Liver (tissue), 8 donors: ENCODE measurements at regions not wholly inside any gene's neighbourhood (a gene's known extent, or its start where the extent isn't known, plus 50 kb on each side); places are given as distances from the start of the nearest gene placed in this dataset.

Source experiments
- DNase-seq: peaks from one replicate; pipeline ENCODE4 v3.0.0-alpha.2; 2017; ENCODE audit warnings: low spot score
- H3K27ac ChIP-seq, 2 donors: one replicate each; pipeline ENCODE4 v1.7.0; 2013; ENCODE audit warnings: inconsistent platforms in 2 of 2, low read length in 2 of 2, control low read depth in 1 of 2, low read depth in 1 of 2, mild to moderate bottlenecking in 1 of 2
- H3K27me3 ChIP-seq, 4 donors: one replicate each; pipeline versions ENCODE4 v1.6.1 to v1.7.0; 2013; ENCODE audit warnings: low read length in 3 of 4, inconsistent platforms in 1 of 4, mild to moderate bottlenecking in 1 of 4, moderate library complexity in 1 of 4; ENCODE audit not compliant: control insufficient read depth in 4 of 4, insufficient read depth in 4 of 4
- H3K36me3 ChIP-seq, 4 donors: one replicate each; pipeline versions ENCODE4 v1.6.1 to v1.7.0; 2013; ENCODE audit warnings: low read length in 3 of 4, mild to moderate bottlenecking in 3 of 4, low read depth in 1 of 4, moderate library complexity in 1 of 4; ENCODE audit not compliant: control insufficient read depth in 4 of 4, insufficient read depth in 3 of 4
- H3K4me1 ChIP-seq, 4 donors: one replicate each; pipeline versions ENCODE4 v1.6.1 to v1.7.0; 2013; ENCODE audit warnings: low read length in 3 of 4, mild to moderate bottlenecking in 3 of 4, moderate library complexity in 1 of 4; ENCODE audit not compliant: control insufficient read depth in 4 of 4, insufficient read depth in 4 of 4
- H3K4me3 ChIP-seq, 3 donors: one replicate each; pipeline versions ENCODE4 v1.6.1 to v1.7.0; 2013; ENCODE audit warnings: low read length in 3 of 3, control low read depth in 1 of 3, low read depth in 1 of 3, mild to moderate bottlenecking in 1 of 3
- H3K9ac ChIP-seq, 2 donors: one replicate each; pipeline ENCODE4 v1.7.0; 2013; ENCODE audit warnings: low read length in 2 of 2, mild to moderate bottlenecking in 2 of 2, moderate library complexity in 2 of 2, control low read depth in 1 of 2, low read depth in 1 of 2
- H3K9me3 ChIP-seq, 4 donors: one replicate each; pipeline versions ENCODE4 v1.6.1 to v1.7.0; 2013; ENCODE audit warnings: low read length in 3 of 4; ENCODE audit not compliant: control insufficient read depth in 4 of 4
- EGR1 ChIP-seq, 2 donors: IDR thresholded peaks; 2 replicates each; pipeline ENCODE4 v1.6.1; 2016 to 2018; ENCODE audit warnings: antibody characterized with exemption in 2 of 2, low read depth in 2 of 2
- FOXA2 ChIP-seq: IDR thresholded peaks from 2 replicates; pipeline ENCODE4 v1.6.1; 2016; ENCODE audit warnings: antibody characterized with exemption
- HNF4A ChIP-seq, 2 donors: conservative IDR thresholded peaks; 2 replicates each; pipeline ENCODE4 v1.6.1; 2016; ENCODE audit warnings: antibody characterized with exemption in 2 of 2, mild to moderate bottlenecking in 2 of 2
- HNF4G ChIP-seq: IDR thresholded peaks from 2 replicates; pipeline ENCODE4 v1.6.1; 2016; ENCODE audit warnings: antibody characterized with exemption
- JUND ChIP-seq, 2 donors: IDR thresholded peaks; 2 replicates each; pipeline ENCODE4 v1.6.1; 2016; ENCODE audit warnings: antibody characterized with exemption in 2 of 2
- NR2F2 ChIP-seq: IDR thresholded peaks from 2 replicates; pipeline ENCODE4 v1.6.1; 2016; ENCODE audit warnings: antibody characterized with exemption
- RXRA ChIP-seq, 2 donors: IDR thresholded peaks; 2 replicates each; pipeline ENCODE4 v1.6.1; 2017 to 2018; ENCODE audit warnings: antibody characterized with exemption in 2 of 2, mild to moderate bottlenecking in 1 of 2
- TAF1 ChIP-seq: conservative IDR thresholded peaks from 2 replicates; pipeline ENCODE4 v1.6.1; 2016; ENCODE audit warnings: antibody characterized with exemption, mild to moderate bottlenecking
- YY1 ChIP-seq: IDR thresholded peaks from 2 replicates; pipeline ENCODE4 v1.6.1; 2016; ENCODE audit warnings: antibody characterized with exemption, mild to moderate bottlenecking
- WGBS: extraction: QIAGEN DNeasy Blood & Tissue Kit; methylation state at CpG from one replicate; pipeline ENCODE4 v1.1.7; 2013; 5-methylcytosine and 5-hydroxymethylcytosine counted together
- TF ChIP-seq, protein P1 (sequence below): IDR thresholded peaks from 2 replicates; pipeline ENCODE4 v1.6.1; 2016; ENCODE audit warnings: antibody characterized with exemption
- TF ChIP-seq, protein P2 (sequence below): fragments of 150-350 bp; IDR thresholded peaks from 2 replicates; pipeline ENCODE4 v1.5.1; 2017; ENCODE audit warnings: improper control_type of control experiment, low read depth, low read length; ENCODE audit not compliant: missing input control
- TF ChIP-seq, protein P3 (sequence below): IDR thresholded peaks from 2 replicates; pipeline ENCODE4 v1.6.1; 2016; ENCODE audit warnings: antibody characterized with exemption
- TF ChIP-seq, protein P4 (sequence below): IDR thresholded peaks from 2 replicates; pipeline ENCODE4 v1.6.1; 2016; ENCODE audit warnings: antibody characterized with exemption
- TF ChIP-seq, protein P5 (sequence below): IDR thresholded peaks from 2 replicates; pipeline ENCODE4 v1.6.1; 2016; ENCODE audit warnings: antibody characterized with exemption, mild to moderate bottlenecking
- donor health status: healthy.
- donor health status: healthy.
- donor health status: healthy.
- donor health status: healthy.
- donor health status: healthy.

DNA sequence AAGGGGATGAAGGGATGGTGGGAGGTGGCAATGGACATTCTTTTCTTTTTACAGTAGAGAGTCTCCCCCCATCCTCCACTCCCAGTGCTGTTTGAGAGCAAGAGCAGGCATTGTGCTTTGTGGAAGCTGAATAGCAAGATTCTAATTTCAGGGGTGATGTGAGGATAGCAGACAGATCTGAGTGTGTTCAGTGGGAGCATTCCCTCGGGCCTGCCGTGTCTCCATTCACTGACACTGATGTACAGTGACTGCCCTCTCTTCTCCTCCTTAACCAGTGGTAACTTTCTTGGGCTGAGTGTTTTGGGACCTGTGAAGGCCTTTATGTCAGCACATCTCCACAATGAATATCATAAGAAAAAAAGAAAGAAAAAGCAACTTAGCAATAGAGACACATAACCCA lies 396.6 kb upstream of the RPS6KA3 start:
- WGBS = 91% methylated on average over 2 of the region's 2 CpGs

DNA sequence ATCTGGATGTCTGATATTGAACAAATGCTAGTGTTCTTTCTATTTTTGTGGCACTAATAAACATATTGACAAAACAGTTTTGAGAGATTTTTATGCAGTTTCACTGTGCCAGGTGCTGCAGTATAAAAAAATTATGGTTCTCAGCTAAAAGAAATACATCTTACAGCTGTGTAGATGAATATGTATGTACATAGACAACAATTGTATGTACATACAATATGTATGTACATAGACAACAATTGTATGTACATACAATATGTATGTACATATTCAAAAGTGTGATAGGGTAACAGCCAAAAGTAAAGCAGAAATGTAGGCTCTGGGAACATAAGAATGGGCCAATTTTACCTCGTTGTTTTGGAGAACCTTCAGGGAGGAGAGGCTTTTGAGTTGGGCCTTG lies 390.0 kb upstream of the RPS6KA3 start:
- no peaks in the 10 kb centered on the region for H3K36me3 ChIP-seq
- H3K27me3 ChIP-seq = no peaks in the 10 kb centered on the region
- H3K4me1 ChIP-seq = no peaks in the 10 kb centered on the region
- no peak overlapping the region for H3K4me3 ChIP-seq
- H3K27ac ChIP-seq = no peak overlapping the region
- no peaks in the 10 kb centered on the region for H3K9me3 ChIP-seq
- no peak for DNase-seq
- H3K9ac ChIP-seq = no peak overlapping the region
- 85% methylated on average over 1 of the region's 1 CpG for WGBS
- TF ChIP-seq FOXA2 = no peak
- TF ChIP-seq, protein P1, sequence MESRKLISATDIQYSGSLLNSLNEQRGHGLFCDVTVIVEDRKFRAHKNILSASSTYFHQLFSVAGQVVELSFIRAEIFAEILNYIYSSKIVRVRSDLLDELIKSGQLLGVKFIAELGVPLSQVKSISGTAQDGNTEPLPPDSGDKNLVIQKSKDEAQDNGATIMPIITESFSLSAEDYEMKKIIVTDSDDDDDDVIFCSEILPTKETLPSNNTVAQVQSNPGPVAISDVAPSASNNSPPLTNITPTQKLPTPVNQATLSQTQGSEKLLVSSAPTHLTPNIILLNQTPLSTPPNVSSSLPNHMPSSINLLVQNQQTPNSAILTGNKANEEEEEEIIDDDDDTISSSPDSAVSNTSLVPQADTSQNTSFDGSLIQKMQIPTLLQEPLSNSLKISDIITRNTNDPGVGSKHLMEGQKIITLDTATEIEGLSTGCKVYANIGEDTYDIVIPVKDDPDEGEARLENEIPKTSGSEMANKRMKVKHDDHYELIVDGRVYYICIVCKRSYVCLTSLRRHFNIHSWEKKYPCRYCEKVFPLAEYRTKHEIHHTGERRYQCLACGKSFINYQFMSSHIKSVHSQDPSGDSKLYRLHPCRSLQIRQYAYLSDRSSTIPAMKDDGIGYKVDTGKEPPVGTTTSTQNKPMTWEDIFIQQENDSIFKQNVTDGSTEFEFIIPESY = no peak
- no peak for TF ChIP-seq RXRA (IDR thresholded peaks at IDR 0.05)
- TF ChIP-seq, protein P2, sequence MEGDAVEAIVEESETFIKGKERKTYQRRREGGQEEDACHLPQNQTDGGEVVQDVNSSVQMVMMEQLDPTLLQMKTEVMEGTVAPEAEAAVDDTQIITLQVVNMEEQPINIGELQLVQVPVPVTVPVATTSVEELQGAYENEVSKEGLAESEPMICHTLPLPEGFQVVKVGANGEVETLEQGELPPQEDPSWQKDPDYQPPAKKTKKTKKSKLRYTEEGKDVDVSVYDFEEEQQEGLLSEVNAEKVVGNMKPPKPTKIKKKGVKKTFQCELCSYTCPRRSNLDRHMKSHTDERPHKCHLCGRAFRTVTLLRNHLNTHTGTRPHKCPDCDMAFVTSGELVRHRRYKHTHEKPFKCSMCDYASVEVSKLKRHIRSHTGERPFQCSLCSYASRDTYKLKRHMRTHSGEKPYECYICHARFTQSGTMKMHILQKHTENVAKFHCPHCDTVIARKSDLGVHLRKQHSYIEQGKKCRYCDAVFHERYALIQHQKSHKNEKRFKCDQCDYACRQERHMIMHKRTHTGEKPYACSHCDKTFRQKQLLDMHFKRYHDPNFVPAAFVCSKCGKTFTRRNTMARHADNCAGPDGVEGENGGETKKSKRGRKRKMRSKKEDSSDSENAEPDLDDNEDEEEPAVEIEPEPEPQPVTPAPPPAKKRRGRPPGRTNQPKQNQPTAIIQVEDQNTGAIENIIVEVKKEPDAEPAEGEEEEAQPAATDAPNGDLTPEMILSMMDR = no peak
- no peak for TF ChIP-seq NR2F2
- TF ChIP-seq, protein P3, sequence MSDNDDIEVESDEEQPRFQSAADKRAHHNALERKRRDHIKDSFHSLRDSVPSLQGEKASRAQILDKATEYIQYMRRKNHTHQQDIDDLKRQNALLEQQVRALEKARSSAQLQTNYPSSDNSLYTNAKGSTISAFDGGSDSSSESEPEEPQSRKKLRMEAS = no peak
- TF ChIP-seq HNF4G = no peak
- no peak for TF ChIP-seq HNF4A (conservative IDR thresholded peaks at IDR 0.05)
- TF ChIP-seq, protein P4, sequence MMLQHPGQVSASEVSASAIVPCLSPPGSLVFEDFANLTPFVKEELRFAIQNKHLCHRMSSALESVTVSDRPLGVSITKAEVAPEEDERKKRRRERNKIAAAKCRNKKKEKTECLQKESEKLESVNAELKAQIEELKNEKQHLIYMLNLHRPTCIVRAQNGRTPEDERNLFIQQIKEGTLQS = no peak
- no peak for TF ChIP-seq YY1
- no peak for TF ChIP-seq TAF1

More for the DNA sequence above, 396.6 kb upstream of the RPS6KA3 start:
- Histone ChIP-seq H3K9ac (no peak overlapping the region), H3K9me3 (no peaks in the 10 kb centered on the region), H3K36me3 (no peaks in the 10 kb centered on the region), H3K4me1 (no peaks in the 10 kb centered on the region), H3K27me3 (no peaks in the 10 kb centered on the region), H3K4me3 (no peak overlapping the region), H3K27ac (no peak overlapping the region)
- DNase-seq = no peak
- TF ChIP-seq HNF4A (conservative IDR thresholded peaks at IDR 0.05) (no peak), EGR1 (IDR thresholded peaks at IDR 0.05; ENCODE audit: low read depth in 2 of 2) (no peak), JUND (IDR thresholded peaks at IDR 0.05) (no peak), NR2F2 (no peak), TAF1 (no peak)
- TF ChIP-seq, protein P4 = no peak
- TF ChIP-seq, protein P1 = no peak
- TF ChIP-seq, protein P3 = no peak
- TF ChIP-seq, protein P5, sequence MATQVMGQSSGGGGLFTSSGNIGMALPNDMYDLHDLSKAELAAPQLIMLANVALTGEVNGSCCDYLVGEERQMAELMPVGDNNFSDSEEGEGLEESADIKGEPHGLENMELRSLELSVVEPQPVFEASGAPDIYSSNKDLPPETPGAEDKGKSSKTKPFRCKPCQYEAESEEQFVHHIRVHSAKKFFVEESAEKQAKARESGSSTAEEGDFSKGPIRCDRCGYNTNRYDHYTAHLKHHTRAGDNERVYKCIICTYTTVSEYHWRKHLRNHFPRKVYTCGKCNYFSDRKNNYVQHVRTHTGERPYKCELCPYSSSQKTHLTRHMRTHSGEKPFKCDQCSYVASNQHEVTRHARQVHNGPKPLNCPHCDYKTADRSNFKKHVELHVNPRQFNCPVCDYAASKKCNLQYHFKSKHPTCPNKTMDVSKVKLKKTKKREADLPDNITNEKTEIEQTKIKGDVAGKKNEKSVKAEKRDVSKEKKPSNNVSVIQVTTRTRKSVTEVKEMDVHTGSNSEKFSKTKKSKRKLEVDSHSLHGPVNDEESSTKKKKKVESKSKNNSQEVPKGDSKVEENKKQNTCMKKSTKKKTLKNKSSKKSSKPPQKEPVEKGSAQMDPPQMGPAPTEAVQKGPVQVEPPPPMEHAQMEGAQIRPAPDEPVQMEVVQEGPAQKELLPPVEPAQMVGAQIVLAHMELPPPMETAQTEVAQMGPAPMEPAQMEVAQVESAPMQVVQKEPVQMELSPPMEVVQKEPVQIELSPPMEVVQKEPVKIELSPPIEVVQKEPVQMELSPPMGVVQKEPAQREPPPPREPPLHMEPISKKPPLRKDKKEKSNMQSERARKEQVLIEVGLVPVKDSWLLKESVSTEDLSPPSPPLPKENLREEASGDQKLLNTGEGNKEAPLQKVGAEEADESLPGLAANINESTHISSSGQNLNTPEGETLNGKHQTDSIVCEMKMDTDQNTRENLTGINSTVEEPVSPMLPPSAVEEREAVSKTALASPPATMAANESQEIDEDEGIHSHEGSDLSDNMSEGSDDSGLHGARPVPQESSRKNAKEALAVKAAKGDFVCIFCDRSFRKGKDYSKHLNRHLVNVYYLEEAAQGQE = no peak
